Right lung (tissue), 2 donors: ENCODE measurements at regions not wholly inside any gene's neighbourhood (a gene's known extent, or its start where the extent isn't known, plus 50 kb on each side); places are given as distances from the start of the nearest gene placed in this dataset.
"Not testable (repeated sequence)": the region's sequence is repeated elsewhere in the genome, so short reads cannot be mapped to it uniquely, and the experiment has no call there.

Experiments
- DNase-seq, 2 donors: peaks; one replicate each; pipeline ENCODE4 v3.0.0-alpha.2; 2013

DNA sequence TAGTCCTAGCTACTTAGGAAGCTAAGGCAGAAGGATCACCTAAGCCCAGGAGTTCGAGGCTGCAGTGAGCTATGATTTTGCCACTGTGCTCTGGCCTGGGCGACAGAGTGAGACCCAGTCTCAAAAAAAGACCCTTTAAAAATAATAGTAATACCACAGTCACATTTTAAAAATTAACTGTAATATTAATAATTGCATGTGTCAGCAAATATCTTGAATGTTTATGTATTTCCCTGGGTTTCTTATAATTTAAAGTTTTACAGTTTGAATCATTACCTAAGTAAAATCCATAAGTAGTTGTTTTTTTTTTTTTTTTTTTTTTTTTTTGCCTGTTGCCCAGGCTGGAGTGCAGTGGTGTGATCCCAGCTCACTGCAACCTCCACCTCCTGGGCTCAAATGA, 69.2 kb downstream of the LYZL2 start:
- DNase-seq: no peak

DNA sequence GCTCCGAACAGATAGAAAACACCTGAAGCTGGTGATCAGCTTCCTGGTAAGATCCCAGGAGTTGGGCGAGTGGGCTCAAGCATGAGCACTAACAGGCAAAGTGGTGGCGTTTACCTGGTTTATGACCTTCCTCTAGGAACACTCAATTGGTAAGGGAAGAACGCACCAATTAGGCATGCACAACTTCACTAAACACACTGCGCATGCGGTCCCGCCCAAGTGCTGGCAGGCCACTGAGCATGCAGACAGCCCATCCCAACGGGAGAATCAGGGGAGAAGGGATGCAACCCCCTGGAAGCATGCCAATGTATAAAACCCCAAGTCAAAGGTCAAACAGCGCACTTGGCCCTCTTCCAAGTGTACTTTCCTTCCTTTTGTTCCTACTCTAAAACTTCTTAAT, 70.4 kb downstream of the LYZL2 start:
- no peak for DNase-seq

DNA sequence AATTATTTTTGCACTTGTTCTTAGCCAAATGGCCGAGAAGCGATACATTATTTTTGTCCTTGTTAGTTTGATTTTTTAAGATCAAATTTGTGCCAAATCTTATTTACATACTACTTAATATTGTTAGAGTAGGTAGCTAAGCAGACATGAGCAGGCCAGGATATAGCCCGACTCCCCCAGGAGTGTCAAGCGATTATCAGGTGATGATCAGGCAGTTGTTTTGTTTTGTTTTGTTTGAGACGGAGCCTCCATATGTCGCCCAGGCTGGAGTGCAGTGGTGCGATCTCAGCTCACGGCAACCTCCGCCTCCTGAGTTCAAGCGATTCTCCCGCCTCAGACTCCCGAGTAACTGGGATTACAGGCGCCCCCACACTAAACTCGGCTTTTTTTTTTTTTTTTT, 71.1 kb downstream of the LYZL2 start:
- DNase-seq: no peak

DNA sequence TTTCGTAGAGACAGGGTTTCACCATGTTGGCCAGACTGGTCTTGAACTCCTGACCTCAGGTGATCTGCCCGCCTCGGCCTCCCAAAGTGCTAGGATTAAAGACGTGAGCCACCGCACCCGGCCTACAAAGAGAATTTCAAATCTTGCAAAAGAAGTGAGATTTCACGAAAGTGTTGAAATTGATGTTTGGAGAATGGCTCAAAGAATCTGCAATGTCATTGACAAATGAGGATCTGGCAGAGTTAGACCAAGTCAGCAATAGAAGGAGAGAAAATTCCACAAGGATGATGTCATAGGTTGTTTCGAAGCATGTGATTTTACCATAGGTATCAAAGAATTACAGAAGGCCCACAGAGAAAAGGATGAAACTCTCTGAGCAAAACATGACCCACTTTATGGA, 71.7 kb downstream of the LYZL2 start:
- DNase-seq: no peak

DNA sequence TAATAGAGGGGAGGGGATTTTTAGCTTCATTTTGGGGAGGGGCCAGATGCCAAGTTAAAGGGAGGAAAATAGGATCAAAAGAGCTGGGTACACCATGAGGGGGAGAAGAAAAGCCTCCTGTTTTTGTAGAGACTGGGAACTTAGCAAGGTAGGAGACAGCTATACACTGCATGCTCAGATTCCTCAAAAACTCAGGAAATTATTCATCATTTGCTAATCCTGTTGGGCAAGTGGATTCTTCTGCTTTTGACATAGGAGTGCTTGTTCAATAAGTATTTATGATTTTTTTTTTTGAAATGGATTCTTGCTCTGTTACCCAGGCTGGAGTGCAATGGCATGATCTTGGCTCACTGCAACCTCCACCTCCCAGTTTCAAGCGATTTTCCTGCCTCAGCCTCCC, 73.4 kb downstream of the LYZL2 start:
- DNase-seq: no peak

DNA sequence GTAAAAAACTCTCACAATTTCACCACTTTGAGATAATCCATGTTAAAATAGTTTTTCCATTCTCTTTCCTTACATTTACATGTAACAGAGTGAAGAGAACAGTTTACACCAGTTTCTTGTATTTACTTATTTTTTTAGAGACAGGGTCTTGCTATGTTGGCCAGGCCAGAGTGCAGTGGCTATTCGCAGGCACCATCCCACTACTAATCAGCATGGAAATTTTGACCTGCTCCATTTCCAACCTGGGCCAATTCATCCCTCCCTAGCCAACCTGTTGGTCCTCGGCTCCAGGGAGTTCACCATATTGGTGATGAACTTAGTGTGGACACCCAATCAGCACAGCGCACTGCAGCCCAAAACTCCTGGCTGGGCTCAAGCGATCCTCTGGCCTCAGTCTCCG, 74.1 kb downstream of the LYZL2 start:
- no peak for DNase-seq

DNA sequence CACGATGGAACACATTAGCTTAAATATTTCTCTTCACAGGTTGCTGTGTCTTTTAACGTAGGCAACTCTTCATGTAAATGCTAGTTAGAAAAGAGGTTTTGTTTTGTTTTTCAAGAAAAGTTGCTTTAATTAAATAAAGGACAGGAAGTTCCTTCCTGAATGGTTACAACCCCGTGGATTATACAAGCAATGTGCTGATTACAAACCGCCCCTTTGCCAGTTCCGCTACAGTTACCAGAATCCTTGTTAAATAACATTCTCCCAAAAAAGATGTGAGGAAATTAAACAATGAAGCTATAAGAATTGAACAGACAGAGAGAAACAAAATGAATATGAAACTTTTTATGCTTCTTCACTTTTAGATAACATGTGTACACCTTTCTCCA, 75.1 kb downstream of the LYZL2 start:
- no peak for DNase-seq

DNA sequence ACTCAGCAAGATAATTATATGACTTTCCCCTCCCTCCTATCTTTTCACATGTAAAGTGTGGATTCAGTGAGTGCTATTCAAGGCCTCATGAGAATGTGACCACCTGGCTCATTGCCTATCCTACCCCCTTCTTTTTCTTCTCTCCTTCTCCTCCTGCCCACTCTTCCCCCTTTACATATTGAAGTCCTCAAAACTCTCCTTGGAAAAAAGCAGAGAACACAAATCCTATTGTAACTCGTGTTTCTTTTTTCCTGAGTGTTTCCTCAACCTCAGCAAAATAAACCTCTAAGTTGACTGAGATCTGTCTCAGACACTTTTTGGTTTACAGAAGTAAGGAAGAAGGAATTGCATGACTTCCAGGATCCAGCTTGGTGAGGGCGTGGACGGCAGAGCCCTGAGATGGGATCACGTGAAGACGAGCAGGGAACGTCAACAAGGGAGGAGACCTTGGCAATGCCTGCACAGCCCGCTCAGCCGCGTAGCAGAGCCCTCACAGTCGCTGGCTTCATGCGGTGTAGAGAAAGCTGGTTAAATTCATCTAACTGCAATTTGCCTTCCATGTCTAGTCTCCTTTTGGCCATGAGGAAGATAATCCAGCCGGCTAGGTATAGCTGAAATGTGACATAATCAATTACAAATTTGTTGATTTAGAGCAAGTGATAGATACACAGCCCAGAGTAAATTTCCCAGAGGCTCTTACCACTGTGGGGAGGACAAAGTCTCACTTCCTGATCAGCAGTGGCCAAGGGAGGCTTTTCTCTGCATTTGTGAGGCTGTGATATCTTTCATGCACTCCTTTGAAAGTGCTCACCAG, 75.7 kb downstream of the LYZL2 start:
- no peak for DNase-seq

DNA sequence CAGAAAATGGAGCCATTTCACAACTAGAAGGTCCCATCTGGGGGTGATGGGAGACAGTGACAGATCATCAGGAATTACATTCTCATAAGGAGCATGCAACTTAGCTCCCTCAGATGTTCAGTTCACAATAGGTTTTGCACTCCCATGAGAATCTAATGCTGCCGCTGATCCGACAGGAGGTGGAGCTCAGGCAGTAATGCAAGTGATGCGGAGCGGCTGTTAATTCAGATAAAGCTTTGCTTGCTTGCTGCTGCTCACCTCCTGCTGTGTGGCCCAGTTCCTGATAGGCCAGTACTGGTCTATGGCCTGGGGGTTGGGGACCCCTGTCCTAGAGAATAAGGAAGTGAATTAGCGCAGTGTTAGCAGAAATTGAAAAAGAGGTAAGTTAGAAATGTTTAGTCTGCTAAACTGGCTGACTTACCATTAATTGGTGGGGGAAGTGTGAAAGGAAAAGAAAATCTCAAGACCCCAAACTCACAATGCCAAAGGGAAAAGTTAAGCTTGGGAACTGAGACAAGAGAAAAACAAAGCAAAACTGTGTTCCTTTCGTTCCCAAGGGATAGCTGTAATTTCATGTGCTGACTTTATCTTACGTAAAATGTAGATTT, 76.4 kb downstream of the LYZL2 start:
- no peak for DNase-seq

DNA sequence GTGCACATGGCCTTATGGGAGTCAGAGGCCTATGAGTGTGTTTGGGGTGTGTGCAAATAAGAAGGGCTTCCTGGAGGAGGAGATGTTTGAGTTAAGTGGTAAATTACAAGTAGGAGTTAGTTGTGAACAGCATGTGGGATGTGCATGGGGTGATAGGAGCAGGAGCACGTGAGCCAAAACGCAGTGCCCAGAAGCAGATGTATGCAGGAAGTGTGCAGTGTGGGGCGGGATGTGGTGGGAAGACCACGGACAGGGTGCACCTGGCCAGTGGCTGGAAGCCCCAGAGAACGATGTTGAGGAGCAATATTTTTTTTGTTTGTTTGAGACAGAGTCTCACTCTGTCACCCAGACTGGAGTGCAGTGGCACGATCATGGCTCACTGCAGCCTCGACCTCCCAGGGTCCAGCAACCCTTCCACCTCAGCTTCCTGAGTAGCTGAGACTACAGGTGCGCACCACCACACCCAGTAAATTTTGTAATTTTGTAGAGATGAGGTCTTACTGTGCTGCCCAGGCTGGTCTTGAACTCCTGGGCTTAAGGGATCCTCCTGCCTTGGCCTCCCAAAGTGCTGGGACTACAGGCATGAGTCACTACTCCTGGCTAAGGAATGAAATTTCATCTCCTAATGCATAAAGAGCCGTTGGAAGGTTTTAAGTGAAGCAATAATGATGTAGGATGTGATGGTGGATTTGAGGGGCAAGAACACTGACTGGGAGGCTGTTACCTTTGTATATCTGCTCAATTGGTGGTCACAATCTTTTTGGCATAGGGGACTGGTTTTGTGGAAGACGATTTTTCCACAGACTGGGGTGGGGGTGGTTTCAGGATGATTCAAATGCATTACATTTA, 78.4 kb downstream of the LYZL2 start:
- DNase-seq: no peak

DNA sequence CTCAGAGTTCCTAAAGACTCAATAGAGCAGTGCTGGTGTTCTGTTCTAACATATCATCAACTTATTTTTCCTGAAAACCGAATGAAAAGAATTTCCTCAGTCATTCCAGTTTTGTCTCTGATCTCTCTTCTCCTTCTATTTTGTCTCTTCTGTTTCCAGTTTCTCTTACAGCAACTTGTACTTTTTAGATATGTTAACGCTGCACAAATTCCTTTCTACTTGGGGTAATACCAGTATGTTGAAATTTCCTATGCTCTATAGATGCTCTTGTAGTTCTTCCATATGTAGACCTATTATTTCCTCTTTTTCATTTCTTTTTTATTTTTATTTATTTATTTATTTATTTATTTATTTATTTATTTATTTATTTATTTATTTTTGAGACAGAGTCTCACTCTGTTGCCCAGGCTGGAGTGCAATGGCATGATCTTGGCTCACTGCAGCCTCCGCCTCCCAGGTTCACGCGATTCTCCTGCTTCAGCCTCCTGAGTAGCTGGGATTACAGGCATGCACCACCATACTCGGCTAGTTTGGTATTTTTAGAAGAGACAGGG, 80.3 kb downstream of the LYZL2 start:
- not testable (repeated sequence) for DNase-seq

DNA sequence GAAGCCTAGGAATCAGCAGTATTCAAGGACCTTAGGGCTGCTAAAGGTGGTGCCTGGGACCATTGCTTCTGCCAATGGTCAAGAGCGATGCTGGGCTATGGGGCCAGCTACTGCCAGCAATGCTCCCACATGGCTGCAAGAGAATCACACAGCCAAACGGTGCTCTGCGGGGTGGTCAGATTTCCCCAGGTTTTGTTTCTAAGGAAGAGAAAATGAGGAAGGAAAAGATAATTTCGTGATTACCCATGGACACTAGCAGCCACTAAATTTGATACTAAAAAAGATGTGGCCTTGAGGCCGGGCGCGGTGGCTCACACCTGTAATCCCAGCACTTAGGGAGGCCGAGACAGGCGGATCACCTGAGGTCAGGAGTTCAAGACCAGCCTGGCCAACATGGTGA, 83.0 kb downstream of the LYZL2 start:
- DNase-seq: no peak

DNA sequence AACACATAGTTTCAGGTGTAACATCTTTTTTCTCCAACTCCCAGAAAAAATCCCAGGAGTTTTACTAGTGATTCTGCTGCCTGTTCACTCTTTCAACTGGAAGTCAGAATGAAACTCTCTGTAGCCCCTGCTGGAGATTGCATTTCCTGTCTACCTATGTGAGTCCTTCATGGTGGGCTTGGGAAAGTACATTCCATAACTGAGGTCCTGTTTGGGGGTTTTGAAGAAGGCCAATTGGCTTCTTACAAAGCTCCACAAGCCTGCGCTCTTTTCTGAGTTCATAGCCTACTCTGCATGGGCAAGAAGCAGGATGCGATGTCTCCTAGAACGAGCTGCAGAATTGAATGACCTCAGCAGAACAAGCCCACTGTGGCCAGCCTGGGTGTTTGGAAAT, 86.7 kb downstream of the LYZL2 start:
- DNase-seq: no peak

DNA sequence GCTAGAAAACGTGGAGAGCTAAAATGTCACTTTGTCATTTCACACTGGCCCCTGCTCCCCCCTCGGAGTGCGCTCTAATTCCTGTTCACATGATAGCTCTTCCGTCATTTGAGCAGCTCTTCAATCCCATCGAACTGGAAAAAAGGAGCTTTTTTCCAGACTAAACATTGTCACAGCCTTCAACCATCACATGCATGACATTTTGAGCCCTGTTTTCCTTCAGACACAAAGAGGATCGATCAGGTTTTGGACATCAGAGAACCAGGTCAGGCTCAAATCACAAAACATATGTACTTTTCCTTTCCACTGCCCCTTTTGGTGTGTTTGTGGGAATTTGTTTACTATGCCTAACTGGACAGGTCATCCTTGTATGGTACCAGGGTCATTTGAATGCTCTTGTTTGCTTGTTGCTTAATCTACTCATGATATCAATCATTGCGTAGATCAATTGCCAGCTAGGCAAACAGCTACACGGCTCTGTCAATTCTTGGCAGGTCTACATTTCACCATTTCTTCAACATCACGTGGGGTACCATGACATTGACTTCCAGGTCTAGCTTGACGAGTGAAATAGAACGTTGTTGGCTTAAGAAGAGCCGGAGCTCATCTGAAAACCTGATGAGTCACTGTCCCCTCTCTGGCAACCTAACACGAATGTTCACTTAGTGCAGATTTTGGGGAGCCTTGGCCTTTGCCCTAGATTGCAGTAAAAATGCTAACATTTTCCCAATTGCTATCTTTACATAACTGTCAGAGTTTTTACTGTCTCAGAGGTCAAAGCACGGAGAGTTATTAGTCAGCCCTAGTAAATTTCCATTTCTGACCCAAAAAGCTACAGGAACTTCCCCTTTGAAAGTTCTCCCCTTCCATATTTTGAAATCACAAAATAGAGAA, 87.3 kb downstream of the LYZL2 start:
- DNase-seq: no peak

DNA sequence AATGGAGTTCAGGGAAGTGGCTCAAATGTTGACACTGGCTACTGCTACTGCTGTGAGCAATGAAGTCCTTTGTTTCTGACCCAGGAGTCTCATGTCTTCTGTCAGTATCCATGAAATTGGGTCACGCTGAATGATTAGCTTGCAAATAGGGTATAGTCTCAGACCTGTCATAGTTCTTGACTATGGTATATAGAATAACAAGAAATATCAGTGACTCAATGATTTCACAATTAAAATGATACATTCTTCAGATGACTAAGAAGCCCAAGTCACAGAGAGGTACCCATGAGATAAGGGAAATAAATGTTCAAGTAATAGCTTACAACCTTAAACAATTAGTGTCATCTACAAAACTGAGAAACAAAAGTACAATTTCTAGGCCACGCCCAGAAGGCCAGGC, 89.3 kb downstream of the LYZL2 start:
- no peak for DNase-seq

DNA sequence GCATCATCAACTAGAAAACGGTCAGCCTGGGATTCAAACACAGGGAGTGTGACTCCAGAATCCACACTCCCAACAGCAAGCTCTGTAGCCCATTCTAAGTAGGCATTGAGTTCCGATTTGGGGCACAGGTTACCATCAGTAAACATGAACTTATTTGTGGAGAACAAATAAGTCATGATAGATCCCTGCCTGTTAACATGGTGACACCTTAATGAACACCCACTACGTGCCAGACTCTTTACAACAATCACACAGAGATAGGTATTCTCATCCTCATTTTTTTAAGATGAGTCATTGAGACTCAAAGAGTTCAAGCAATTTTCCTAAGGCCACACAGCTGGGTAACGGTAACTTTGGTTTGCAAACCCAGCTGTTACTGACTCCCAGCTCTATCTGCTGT, 91.5 kb downstream of the LYZL2 start:
- no peak for DNase-seq

DNA sequence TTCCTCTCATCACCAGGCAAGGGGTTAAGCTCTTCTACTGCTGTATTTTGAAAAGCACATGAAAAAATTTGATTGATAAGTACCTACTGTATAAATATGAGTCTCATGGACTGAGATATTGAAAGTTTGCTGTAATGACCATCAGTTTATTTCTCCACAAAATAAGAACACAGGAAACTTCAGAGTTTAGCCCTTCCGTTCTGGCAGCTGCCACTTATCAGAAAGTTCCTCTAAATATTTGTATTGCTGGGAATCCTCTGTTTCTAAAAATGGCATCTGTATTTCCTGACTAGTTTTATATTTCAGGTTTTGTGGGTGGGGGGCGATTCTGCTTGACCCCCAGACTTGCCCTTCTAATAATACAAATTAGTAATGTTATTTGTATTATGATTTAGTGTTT, 92.0 kb downstream of the LYZL2 start:
- no peak for DNase-seq

DNA sequence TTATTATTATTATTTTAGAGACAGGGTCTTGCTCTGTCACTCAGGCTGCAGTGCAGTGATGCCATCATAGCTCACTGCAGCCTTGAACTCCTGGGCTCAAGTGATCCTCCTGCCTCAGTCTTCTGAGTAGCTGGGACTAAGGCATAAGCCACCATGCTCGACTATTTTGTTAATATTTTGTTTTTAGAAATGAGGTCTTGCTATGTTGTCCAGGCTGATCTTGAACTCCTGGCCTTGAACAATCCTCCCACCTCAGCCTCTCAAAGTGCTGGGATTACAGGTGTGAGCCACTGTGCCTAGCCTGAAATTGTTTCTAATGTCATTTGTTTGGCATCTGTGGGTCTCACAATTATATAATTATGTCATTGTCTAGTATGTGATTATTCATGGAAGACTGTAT, 92.4 kb downstream of the LYZL2 start:
- DNase-seq: not testable (repeated sequence)

DNA sequence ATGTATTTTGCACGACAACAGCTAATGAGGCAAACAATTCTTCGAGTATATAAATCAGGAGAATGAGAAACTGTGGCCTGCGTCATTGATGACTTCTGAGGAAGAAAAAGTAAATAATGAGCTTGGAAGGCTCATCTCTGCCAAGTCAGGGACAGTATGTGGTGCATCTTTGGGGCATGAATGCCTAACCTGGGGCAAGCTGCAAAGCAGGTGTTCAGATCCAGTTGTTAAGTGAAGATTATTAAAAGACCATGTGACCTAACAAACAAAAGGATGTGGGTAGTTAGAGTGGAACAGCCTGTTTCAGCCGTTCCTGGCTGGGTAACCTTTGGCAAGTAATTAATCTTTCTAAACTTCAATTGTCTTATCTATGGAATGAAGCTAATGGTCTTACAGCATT, 93.0 kb downstream of the LYZL2 start:
- DNase-seq: no peak

DNA sequence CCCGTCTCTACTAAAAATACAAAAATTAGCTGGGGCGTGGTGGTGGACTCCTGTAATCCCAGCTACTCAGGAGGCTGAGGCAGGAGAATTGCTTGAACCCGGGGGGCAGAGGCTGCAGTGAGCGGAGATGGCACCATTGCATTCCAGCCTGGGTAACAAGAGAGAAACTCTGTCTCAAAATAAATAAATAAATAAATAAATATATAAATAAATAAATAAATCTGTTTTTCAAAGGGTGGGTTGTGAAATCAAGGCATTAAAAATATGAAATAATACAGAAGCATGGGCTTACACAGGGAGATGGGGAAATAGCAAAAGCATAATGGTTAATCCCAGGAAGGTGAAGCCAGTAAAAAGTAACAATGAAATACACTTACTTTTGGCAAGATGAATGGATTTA, 93.9 kb downstream of the LYZL2 start:
- DNase-seq: no peak

DNA sequence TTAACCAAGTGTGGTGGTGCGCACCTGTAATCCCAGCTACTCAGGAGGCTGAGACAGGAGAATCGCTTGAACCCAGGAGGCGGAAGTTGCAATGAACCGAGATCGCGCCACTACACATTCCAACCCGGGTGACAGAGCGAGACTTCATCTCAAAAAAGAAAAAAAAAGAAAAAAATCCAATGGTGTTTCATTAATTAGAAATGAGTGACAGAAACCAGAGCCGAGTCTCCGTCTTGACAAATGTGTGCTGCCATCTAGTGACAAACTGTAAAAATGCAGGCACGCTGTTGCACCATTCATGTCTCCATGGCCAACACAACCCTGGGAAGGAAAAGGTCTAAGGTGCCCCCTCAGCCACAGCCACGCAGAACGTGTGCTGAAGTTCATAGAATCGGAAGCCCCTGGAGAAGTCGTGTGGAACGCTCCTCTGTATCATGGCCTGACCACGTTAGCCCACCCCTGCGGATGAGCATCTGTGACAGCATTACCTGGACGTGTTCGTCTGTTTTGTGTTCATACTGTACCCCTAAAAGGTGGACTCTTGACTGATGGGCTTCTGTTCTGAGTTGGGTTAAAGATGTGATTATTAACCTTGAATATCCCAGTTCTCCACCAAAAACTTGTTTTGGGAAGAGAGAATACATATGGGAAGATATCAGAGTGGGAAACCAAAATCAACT, 94.9 kb downstream of the LYZL2 start:
- peak in 1 of 2 donors; percentile 66 for DNase-seq
